NCI-H128 (cell line): ENCODE measurements at regions not wholly inside any gene's neighbourhood (a gene's known extent, or its start where the extent isn't known, plus 50 kb on each side); places are given as distances from the start of the nearest gene placed in this dataset.

Source experiments
- DNase-seq: peaks from one replicate; lab custom pipeline; 2025; ENCODE audit not compliant: unreplicated experiment; lab: John Stamatoyannopoulos, UW

- DNase-seq: no peak
These were observed 53.0 kb downstream of the RASSF10 start for GRCh38 chr11:13062115-13062514.

GRCh38 chr11:13064593-13064992 lies 55.5 kb downstream of the RASSF10 start:
- DNase-seq: no peak

GRCh38 chr11:13065200-13065787 lies 56.2 kb downstream of the RASSF10 start:
- no peak for DNase-seq

GRCh38 chr11:13068211-13068610 lies 59.1 kb downstream of the RASSF10 start:
- no peak for DNase-seq

- no peak for DNase-seq
These were observed 64.2 kb downstream of the RASSF10 start for GRCh38 chr11:13073119-13073981.

GRCh38 chr11:13074714-13075464 lies 65.8 kb downstream of the RASSF10 start:
- DNase-seq: no peak

- no peak for DNase-seq
These were observed 67.8 kb downstream of the RASSF10 start for GRCh38 chr11:13076961-13077360.

- DNase-seq: no peak
These were observed 71.7 kb downstream of the RASSF10 start for GRCh38 chr11:13080861-13081260.

- DNase-seq: no peak
These were observed 73.5 kb downstream of the RASSF10 start for GRCh38 chr11:13082588-13082987.

- DNase-seq: no peak
These were observed 81.2 kb downstream of the RASSF10 start for GRCh38 chr11:13090228-13090708.

- DNase-seq: no peak
These were observed 82.3 kb downstream of the RASSF10 start for GRCh38 chr11:13091373-13091772.

- no peak for DNase-seq
These were observed 82.7 kb downstream of the RASSF10 start for GRCh38 chr11:13091804-13092203.

- DNase-seq: no peak
These were observed 86.0 kb downstream of the RASSF10 start for GRCh38 chr11:13094930-13095687.

GRCh38 chr11:13098063-13098462 lies 88.9 kb downstream of the RASSF10 start:
- DNase-seq: no peak

GRCh38 chr11:13098616-13099289 lies 89.6 kb downstream of the RASSF10 start:
- no peak for DNase-seq

- DNase-seq: no peak
These were observed 92.8 kb downstream of the RASSF10 start for GRCh38 chr11:13101644-13102512.

GRCh38 chr11:13102513-13102840 lies 93.4 kb downstream of the RASSF10 start:
- DNase-seq: no peak

- DNase-seq: no peak
These were observed 93.9 kb downstream of the RASSF10 start for GRCh38 chr11:13102865-13103539.

GRCh38 chr11:13103962-13104554 lies 94.9 kb downstream of the RASSF10 start:
- no peak for DNase-seq
